HG02610 (cell line): ENCODE measurements at regions not wholly inside any gene's neighbourhood (a gene's known extent, or its start where the extent isn't known, plus 50 kb on each side); places are given as distances from the start of the nearest gene placed in this dataset.
A peak's percentile ranks its signal among the peaks of the same experiment; 100 is the strongest.
"Not testable (repeated sequence)": the region's sequence is repeated elsewhere in the genome, so short reads cannot be mapped to it uniquely, and the experiment has no call there.

Experiments used
- ATAC-seq: cut with Tn5 transposase; IDR thresholded peaks from one replicate; pipeline ENCODE4 v1.9.1; 2021; ENCODE audit warnings: mild to moderate bottlenecking, moderate library complexity; ENCODE audit not compliant: unreplicated experiment

DNA sequence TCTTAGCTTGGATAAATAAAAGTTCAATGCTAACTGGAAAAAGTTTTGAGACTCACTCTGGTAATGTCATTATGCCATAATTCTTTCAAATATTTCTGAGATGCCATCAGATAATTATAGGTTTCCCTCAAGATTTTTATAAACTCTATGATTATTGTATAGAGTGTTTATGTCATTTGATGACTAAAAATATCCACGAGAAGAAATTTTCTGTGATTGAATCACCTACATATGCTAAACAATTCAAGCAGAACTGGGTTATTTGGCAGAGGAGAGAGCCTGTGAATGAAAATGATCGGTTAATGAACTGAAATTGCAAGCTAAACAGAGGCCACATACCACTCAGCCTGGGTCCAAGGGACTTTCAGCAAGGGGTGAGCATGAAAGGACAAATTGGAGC lies 92.6 kb upstream of the TSC22D1 start:
- no peak for ATAC-seq

DNA sequence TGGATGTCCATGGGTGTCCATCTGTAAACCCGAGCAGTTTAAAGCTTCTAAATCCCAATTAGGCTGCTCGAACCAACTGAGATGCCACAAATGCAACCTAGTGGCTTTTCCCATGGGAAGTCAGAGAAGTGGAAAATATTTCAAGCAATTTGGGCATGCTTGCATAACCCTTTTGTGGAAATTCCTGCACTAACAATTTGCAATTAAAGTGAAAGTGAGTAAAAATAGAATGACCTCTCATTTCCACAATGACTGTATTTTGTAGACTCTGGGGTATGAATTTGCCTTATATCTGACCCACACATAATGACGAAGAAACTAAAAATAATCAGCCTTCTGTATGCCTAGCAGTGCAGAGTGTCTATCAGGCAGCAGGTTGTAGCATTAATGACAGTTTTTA lies 91.8 kb upstream of the TSC22D1 start:
- peak; percentile 88 for ATAC-seq

DNA sequence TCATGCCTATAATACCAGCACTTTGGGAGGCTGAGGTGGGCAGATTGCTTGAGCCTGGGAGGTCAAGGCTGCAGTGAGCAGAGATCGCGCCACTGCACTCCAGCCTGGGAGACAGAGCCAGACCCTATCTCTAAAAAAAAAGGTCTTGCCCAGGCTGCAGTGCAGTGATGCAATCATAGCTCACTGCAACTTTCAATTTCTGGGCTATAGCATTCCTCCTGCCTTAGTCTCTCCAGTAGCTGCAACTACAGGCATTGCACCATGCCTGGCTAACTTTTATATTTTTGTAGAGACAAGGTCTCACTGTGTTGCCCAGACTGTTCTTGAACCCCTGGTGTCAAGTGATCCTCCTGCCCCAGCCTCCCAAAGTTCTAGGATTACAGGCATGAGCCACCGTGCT lies 90.4 kb upstream of the TSC22D1 start:
- not testable (repeated sequence) for ATAC-seq

DNA sequence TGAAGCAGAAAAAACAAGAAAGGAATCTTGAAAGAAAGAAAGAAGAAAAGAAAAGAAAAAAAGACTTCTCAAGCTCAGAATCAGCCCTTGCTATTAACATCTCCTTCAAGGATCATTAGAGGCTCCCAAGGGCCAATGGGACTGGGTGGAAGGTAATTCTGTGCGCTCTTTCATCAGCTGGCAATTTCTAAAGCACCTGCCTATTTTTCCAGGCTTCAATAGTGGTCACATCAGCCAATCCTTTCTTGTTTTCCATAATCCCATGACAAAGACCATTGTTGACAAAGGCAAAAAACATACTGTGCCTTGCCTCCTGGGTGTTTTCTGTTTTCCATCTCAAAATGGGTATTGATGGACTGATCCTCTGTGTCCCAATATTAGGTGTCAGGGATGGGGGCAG lies 88.2 kb upstream of the TSC22D1 start:
- ATAC-seq, result no peak

DNA sequence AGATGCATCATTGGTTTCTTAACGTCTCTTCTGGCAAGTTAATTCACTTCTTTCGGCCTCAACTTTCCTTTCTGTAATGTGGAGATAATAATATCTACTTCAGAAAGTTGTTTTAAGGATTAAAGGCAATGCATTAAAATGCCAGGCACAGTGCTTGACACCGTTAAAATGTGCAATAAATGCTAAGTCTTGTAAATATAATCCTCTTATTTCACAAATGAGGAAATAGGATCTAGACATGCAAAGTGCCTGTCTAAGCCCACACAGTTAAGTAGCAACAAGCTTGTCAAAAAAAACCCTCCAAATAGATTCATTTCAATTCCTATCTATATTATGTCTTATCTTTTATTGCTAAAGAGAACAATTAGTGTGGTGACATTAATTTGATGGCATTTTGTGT lies 86.4 kb upstream of the TSC22D1 start:
- ATAC-seq, result no peak

DNA sequence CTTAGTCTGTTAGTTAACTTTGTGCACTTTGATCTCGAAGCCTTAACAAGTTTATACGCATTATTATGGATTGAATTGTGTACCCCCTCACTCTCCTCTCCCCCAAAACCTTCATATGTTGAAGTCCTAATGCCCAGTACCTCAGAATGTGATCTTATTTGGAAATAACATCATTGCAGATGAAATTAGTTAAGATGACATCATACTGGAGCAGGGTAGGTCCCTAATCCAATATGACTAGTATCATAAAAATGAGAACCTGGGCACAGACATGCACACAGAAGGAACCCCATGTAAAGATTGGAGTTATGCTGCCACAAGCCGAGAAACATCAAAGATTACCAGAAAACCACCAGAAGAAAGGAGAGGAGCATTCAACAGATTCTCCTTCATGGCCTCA lies 85.8 kb upstream of the TSC22D1 start:
- no peak for ATAC-seq

DNA sequence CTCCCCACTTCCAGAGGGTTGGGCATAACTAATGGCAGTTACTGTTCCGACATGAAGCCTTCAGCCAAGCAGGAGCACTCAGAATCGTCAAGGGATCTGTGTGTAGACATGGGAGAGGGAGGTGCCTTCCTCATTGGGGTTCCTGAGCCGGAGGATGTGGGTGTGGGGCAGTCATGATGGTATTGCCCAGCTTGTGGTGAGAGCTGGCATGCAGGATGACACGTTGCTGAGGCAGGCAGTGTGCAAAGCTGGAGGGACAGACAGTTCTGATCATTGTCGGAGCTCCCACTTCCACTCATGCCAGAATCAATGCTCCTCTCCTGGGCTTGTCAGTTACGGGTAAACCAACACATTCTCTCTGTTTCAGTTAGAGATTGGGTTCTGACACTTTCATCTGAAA lies 83.9 kb upstream of the TSC22D1 start:
- ATAC-seq, result no peak

DNA sequence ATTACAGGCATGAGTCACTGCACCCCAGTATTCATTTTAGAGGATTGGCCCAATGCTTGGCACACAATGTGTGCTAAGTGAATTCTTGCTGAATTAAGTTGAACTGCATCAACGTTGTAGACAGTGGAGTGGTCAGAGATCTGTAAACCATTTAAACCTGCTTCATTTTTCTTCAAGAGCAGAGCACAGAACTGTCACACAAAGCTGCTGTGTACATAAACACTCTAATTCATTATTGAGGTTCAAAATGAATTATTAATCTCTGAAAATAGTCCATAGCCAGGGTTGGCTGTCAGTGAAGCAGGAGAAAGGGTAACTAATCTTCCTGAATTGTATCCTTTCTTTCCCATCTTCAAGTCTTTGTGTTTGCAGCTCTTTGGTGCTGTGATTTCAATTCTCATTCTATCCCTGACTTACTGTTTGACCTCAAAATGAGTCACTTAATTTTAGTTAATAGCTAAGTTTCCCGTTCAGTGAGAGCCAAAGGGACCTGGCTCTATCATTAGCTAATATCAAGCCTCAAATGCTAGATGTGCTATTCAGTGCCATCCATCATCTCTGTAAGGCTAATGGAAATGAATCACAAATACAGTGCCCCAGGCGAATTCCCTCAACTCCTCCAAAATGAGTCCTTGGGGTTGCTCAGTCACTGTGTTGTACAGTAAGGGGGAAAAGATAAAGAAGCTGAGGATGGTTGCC lies 77.0 kb upstream of the TSC22D1 start:
- no peak for ATAC-seq

DNA sequence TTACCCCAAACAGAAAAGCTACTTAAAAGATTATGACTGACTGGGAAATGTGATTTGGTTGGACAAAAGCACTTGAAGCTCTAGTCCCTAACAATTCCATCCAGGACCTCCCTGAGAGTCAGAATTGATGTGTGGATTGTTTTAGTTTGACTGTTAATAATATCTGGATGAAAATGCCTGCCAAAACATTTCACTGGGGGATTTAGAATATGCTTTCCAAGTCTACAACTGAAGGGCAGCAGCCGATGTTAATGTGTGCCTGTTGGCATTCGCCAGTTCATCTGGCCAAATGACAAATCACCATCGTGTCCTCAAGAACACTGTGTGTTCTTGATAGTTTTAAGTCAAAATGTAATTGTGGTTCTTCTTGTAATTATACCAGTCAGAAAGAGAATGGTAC lies 76.0 kb upstream of the TSC22D1 start:
- no peak for ATAC-seq

DNA sequence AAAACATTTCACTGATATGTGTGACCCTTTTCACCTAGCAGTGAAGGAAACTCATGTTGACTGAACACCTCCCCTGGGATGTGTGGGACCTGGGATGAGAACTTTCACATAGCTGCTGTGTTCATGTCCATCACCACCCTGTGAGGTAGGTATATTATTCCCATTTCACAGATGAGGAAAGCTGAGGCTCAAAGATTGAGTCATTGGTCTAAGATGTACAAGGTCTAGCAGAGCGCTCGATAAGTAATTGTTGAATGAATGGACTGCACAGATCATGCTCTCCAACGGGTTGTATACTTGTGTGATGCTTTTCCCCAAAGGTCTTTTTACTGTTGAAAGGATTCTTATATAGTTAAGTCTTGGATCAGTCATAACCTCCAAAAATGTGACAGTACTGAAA lies 75.6 kb upstream of the TSC22D1 start:
- no peak for ATAC-seq

DNA sequence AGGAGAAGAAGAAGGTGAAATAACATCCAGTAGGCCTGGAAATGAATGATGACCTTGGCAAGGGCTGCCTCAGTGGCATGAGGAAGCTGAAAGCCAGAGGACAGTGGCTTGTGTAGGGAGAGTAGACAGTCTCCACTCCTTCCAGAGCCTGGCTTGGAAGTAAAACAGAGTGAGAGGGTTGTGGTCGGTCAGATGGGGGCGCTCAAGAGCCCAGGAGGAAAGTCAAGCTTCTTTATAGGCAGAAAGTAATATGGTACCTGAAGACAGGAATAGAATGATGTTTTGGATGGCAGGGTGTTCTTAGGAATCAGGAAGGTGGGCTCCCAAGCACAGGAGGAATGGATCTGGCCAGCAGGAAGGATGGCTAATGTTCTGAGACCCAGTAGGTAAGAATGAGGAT lies 75.1 kb upstream of the TSC22D1 start:
- ATAC-seq, result no peak

DNA sequence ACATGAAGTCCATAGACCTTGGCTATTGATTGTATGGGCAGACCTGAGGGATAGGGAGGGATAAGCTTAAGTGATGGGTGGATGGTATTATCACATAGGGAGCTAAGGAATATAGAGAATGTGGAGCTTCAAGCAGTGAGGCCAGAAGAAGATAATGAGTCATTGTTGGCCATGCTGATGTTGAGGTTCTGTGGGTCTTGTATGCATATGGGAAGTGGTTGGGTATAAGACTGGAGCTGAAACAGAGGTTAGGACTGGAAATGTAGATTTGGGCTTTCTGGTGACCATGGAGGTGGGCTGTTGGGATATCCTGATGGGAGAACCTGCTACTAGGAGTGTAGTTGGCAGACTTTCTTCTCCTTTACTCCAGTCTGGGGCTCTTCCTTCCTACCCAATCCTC lies 73.7 kb upstream of the TSC22D1 start:
- no peak for ATAC-seq

DNA sequence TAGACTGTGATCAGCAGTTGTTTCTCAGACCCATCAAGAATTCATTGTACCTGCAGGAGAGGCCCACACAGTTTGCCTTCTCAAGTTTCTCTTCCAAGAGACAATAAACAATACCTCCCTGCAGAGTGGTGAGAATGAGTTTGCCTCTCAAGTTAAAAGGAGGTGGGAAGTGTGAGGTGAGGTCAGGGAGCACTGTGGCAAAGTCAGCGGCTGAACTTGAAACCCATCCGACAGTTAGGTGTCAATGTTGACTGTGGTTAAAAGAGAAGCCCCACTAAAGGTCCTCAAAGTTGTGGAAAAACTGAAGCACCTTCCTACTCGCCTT lies 72.9 kb upstream of the TSC22D1 start:
- no peak for ATAC-seq

DNA sequence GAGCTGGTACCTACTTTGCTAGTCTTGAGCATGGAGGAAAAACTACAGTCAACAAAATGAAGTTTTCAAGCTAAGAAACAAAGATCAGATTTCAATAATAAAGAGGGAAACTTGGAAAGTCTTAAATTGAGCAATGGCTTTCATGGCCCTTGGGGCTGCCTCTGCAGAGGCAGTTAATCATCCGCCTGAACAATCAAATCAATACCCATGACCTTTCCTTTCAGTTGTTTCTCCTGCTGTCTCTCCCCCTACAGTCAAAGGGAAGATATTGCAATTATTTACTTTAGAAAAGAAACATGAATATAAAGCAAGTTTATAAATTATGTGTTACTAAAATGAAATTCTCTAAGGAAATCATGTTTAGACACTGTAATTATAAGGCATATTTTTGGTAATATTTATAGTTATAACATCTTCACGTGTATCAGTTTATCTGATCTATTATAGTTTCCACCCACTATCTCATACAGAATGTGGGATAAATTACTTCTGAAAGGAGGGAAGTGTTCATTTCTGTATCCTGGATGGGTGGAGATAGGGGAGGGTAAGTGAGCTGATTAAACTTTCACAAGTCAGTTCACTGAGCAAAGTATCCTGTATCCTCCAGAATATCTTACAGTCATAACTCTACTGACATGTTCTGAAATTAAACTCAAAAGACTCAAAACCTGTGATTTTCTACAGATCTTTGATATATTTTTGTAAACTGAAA lies 72.4 kb upstream of the TSC22D1 start:
- no peak for ATAC-seq

DNA sequence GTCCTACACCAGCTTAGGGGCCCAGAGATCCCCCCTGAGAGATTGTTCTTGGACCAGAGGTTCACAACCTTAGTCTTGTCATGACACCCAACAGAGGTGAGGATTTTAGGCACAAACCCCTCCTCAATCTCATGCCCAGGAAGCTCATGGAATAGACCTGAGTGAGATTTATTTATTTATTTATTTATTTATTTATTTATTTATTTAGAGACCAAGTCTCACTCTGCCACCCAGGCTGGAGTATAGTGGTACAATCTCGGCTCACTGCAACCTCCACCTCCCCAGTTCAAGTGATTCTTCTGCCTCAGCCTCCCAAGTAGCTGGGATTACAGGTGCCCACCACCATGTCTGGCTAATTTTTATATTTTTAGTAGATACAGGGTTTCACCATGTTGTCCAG lies 71.4 kb upstream of the TSC22D1 start:
- not testable (repeated sequence) for ATAC-seq

DNA sequence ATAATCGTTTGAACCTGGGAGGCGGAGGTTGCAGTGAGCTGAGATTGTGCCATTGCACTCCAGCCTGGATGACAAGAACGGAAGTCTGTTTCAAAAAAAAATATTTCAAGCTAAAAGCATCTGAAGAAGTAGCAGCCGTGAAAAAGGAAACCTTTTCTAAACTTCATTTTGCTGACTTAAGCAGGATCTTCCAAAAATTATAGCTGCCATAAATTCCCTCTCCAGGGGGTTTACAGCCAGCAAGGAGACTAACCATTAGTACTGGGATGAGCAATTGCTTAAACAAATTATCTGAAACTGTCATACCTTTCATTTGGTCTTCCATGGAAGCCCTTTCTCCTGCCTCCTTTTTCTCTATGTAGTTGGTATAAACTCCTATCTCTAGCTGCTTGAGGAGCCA lies 69.9 kb upstream of the TSC22D1 start:
- no peak for ATAC-seq

DNA sequence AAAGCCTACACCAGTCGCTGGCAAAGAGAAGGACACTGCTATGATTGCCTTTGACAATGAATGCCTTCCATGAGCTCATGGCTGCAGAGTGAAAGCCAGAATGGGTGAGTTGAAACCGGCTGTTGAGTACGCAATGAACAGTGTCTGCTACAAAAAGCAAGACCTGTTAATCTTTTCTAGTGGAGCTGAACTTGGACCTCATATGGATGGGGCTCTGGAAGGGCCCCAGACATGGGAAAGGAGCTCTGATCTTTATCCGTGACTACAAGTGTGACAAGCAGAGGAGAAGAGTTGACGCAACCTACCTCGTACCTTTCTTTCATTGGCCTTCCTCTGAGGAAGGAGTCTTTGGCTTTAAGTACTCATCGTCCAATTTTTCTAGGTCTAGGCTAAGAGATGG lies 67.1 kb upstream of the TSC22D1 start:
- no peak for ATAC-seq

DNA sequence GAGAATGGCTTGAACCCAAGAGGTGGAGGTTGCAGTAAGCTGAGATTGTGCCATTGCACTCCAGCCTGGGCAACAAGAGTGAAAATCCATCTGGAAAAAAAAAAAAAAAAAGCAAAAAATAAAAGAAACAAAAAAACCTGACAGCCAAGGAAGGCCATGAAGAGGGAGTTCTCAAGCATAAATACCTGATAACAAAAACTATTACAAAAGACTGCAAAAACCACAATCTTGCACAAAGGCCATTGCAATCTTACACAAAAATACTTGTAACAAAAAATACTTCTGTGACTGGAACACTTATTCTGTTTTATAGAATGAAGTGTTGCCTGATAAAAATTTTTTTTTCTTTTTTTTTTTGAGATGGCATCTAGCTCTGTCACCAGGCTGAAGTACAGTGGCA lies 61.5 kb upstream of the TSC22D1 start:
- ATAC-seq, result no peak

DNA sequence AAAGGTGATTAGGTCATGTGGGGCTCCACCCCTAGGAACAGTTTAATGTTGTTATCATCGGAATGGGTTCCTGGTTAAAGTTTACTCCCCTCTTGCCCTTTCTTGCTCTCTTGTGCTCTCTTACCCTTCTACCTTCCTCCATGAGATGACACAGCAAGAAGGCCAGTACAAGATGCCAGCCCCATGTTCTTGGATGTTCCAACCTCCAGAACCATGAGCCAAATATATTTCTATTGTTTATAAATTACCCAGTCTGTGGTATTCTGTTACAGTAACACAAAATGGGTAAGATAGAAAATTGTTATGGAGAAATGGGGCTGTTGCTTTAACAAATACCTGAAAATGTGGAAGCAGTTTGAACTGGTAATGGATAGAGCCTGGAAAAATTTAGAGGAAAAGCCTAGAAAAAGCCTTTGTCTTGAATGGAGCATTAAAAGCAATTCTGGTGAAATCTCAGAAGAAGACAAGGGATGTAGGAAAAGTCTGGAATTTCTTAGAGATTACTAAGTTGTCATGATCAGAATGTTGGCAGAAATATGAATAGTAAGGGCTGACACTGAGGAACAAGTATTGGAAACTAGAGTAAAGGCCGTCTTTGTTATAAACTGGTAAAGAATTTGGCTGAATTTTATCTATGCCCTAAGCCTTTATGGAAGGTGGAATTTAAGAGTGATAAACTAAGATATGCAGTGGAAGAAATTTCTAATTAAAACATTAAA lies 53.5 kb upstream of the TSC22D1 start:
- no peak for ATAC-seq

DNA sequence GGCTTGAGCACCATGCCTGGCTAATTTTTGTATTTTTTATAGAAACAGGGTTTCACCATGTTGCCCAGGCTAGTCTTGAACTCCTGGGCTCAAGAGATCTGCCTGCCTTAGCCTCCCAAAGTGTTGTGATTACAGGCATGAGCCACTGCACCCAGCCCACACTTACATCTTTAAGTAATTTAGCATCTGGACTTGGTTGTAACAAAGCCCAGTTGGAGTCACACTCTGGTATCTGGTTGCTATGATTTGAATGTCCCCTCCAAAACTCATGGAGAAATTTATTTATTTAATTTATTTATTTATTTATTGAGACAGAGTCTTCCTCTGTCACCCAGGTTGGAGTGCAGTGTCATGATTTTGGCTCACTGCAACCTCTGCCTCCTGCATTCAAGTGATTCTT lies 52.7 kb upstream of the TSC22D1 start:
- not testable (repeated sequence) for ATAC-seq

DNA sequence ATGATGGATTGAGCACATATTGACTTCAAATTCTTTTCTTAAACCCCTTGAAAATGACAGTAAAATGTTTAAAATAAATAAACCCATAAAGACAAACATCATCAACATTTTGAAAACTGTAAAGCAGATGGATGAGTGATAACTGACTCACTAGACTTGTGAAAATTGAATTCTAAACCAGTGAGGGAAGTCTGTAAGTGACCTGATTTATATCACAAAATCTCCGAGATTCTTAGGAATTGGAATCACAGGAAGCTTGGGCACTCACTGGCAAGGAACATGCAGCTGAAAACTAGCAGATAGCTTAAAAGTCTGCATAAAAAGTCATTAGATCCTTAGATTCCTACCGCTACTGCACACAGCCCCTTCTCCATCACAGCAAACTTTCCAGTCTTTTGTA lies 51.3 kb upstream of the TSC22D1 start:
- ATAC-seq, result no peak

DNA sequence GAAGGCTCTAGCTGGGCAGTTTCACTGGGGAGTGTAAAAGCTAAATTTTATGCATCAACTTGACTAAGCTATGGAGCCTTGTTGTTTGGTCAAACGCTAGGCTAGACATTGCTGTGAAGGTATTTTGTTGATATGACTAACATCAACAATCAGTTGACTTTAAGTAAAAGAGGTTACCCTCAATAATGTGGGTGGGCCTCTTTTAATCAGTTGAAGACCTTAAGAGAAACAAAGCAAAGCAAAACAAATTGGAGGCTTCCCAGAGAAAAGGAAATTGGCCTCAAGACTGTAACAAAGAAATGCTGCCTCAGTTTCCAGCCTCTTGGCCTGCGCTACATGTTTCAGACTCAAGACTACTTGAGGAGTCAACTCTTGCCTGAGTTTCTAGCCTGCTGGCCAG lies 50.0 kb upstream of the TSC22D1 start:
- ATAC-seq, result no peak
